T-helper 2 cell treated with Interferon-gamma antibody and Interleukin-4, amounts not matched to agents 100 ng/mL and 5 ng/mL, for 36 hours (primary cell): ENCODE measurements at regions not wholly inside any gene's neighbourhood (a gene's known extent, or its start where the extent isn't known, plus 50 kb on each side); places are given as distances from the start of the nearest gene placed in this dataset.

Experiments used
- intact Hi-C: fragments of 100-400 bp; cut with micrococcal nuclease; formaldehyde crosslinking; loops from one replicate; pipeline ENCODE4 v1.15.1; 2023

GRCh38 chr20:11437090-11437489, 480.6 kb upstream of the BTBD3 start:
- intact Hi-C loops, result no loop called here

GRCh38 chr20:11437611-11438380, 479.9 kb upstream of the BTBD3 start:
- intact Hi-C loops, result no loop called here

- intact Hi-C loops, result no loop called here
Measured at GRCh38 chr20:11438412-11438811, 479.3 kb upstream of the BTBD3 start.

- intact Hi-C loops, result no loop called here
Measured at GRCh38 chr20:11443382-11444119, 474.1 kb upstream of the BTBD3 start.

GRCh38 chr20:11445161-11445560, 472.5 kb upstream of the BTBD3 start:
- intact Hi-C loops, result no loop called here

GRCh38 chr20:11445891-11446290, 471.8 kb upstream of the BTBD3 start:
- intact Hi-C loops, result no loop called here

GRCh38 chr20:11447371-11448100, 470.2 kb upstream of the BTBD3 start:
- intact Hi-C loops, result no loop called here

GRCh38 chr20:11448554-11448953, 469.1 kb upstream of the BTBD3 start:
- intact Hi-C loops, result no loop called here

- intact Hi-C loops, result no loop called here
Measured at GRCh38 chr20:11451793-11452291, 465.9 kb upstream of the BTBD3 start.

GRCh38 chr20:11452326-11452725, 465.4 kb upstream of the BTBD3 start:
- intact Hi-C loops, result no loop called here

GRCh38 chr20:11453430-11453829, 464.3 kb upstream of the BTBD3 start:
- intact Hi-C loops, result no loop called here

- intact Hi-C loops, result no loop called here
Measured at GRCh38 chr20:11454966-11455799, 462.5 kb upstream of the BTBD3 start.

GRCh38 chr20:11457488-11457887, 460.2 kb upstream of the BTBD3 start:
- intact Hi-C loops, result no loop called here

GRCh38 chr20:11459090-11459890, 458.4 kb upstream of the BTBD3 start:
- intact Hi-C loops, result no loop called here

GRCh38 chr20:11467436-11467835, 450.3 kb upstream of the BTBD3 start:
- intact Hi-C loops, result no loop called here

GRCh38 chr20:11468880-11469279, 448.8 kb upstream of the BTBD3 start:
- intact Hi-C loops, result no loop called here

- intact Hi-C loops, result no loop called here
Measured at GRCh38 chr20:11469795-11470435, 447.8 kb upstream of the BTBD3 start.

- intact Hi-C loops, result no loop called here
Measured at GRCh38 chr20:11473983-11474382, 443.7 kb upstream of the BTBD3 start.

GRCh38 chr20:11483697-11484096, 434.0 kb upstream of the BTBD3 start:
- intact Hi-C loops, result no loop called here

- intact Hi-C loops, result no loop called here
Measured at GRCh38 chr20:11484479-11484878, 433.2 kb upstream of the BTBD3 start.
